GM21390 (cell line): ENCODE measurements at regions not wholly inside any gene's neighbourhood (a gene's known extent, or its start where the extent isn't known, plus 50 kb on each side); places are given as distances from the start of the nearest gene placed in this dataset.
A peak's percentile ranks its signal among the peaks of the same experiment; 100 is the strongest.

Experiments used
- ATAC-seq: cut with Tn5 transposase; IDR thresholded peaks from one replicate; pipeline ENCODE4 v1.9.1; 2021; ENCODE audit not compliant: unreplicated experiment

DNA sequence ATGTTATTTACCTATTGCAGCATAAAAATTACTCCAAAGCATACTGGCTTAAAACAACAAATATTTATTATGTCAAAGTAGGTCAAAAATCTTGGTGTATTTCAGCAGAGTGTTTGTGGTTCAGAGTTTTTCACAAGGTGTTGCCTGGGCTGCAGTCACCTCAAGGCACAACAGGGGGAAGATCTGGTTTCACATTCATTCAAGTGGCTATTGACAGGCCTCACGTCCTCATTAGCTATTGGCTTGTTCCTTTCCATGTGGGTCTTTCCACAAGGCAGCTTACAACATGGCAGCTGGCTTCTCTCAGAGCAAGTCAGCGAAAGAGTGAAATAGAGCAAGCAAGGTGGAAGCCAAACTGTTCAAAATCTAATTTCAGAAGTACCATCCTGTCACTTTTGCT is 602.9 kb downstream of the OLFM4 start:
- ATAC-seq, result no peak

DNA sequence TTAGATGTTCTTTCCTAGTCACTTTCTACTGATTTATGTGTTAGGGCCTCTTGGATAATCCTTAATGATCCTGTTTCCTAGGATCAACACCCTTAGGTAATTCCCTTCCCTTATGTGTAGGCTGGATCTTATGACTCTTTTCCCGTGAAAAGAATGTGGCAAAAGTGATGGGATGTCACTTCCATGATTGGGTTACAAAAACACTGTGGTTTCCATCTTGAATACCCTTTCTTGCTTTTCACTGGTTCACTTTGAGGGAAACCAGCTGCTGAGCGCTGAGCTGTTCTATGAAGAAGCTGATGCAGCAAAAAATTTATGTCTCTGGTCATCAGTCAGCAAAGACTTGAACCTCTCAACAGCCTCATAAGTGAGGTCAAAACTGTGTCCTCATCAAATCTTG is 609.4 kb downstream of the OLFM4 start:
- no peak for ATAC-seq

DNA sequence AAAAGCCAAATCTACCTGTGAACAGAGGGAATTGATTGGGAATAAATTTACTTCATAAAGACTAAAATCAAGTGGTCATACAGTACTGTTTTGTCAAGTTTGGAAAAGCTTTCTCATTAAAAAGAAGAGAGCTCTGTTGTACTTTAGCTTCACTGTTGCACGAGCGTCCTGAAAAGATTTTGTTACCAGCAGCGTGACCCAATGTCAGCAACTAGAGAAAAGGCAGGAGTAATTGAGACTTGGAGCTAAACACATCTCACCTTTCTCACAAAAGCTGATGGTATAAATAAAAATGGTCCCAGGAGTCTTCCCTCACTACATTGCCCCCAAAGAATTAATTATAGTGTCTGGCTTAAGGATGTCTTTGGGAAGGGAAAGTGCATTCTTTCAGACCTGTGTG is 613.7 kb downstream of the OLFM4 start:
- ATAC-seq, result no peak

DNA sequence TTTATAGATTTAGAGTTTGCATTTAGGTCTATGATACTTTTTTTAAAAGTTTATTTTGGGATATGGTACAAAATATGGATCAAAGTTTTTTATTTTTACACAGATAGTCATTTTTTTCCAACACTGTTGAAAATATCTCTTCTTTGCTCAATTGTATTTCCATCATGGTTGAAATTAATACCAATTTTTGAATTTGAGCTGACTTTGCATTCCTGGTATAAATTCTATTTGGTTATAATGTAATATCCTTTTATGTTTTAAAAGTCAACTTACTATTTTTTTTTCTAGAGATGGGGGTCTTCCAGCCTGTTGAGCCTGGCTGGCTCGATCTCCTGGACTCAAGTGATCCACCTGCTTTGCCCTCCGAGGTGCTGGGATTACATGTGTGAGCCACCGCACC is 620.1 kb downstream of the OLFM4 start:
- ATAC-seq, result no peak

DNA sequence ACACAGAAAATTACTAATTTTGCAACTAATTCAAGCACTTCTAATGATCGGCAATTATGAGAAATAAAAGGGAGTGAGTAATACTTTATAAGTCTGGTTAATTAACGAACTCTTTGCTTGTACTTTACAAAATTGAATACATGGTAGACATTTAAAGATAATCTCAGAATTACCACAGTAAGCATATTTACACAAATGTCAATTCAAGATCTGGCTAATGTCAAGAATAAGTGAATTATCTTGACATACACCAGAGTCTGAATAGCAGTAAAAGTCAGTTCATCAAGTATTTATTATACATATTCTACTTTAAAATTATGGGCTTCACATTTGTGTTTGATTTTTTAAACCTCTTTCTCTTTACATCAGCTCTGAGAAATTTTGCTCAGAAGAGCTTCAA is 643.4 kb downstream of the OLFM4 start:
- no peak for ATAC-seq

DNA sequence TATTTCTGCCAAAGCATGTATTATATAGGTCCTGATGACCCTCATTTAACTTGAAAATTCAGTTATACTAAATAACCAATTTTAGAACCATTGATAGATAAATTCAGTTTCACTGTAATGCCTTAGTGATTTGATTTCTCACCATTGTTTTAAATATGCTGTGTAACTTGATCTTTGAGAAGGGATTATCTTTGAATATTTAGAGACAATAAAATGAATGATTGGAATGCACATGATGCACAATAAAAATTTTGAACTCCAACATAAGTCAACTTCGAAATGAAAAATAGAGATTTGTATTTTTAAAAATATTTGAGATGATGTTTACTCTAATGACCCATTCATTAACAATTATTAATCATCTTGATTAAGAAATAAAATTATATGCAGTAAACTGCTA is 654.5 kb downstream of the OLFM4 start:
- ATAC-seq, result no peak

DNA sequence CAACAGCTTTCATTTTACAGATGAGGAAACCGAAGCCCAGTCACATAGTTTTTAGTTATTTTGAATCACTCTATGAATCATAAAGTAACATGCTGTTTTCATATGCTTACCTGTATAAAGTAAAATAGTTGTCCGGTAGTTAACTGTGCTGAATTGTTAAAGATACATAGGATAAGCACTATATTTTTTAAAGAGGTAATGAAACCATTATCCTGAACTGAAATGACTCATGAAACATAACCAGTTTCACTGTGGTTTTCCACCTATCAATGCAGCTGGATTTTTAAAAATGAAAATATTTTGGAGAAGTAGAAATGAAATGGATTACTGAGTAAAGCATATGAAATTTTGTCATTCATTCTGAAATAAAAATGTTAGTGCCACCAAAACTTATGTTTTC is 655.0 kb downstream of the OLFM4 start:
- ATAC-seq, result no peak

DNA sequence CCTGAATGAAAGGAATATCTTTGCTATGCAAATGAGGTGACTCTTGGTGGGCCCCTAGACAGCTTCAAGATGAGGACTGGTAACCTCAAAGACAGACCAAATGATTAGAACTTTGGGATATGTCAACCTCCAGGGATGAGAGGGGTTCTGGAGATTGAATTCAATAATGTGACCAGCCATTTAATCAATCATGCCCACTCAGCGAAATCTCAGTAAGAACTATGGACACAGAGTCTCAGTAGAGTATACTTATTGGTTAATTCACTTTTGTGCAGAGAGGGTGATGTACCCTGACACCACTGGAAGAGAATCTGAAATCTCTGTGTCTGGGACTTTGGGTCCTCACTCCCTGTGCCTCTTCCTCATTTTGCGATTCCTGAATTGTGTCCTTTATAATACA is 662.8 kb downstream of the OLFM4 start:
- ATAC-seq, result no peak

DNA sequence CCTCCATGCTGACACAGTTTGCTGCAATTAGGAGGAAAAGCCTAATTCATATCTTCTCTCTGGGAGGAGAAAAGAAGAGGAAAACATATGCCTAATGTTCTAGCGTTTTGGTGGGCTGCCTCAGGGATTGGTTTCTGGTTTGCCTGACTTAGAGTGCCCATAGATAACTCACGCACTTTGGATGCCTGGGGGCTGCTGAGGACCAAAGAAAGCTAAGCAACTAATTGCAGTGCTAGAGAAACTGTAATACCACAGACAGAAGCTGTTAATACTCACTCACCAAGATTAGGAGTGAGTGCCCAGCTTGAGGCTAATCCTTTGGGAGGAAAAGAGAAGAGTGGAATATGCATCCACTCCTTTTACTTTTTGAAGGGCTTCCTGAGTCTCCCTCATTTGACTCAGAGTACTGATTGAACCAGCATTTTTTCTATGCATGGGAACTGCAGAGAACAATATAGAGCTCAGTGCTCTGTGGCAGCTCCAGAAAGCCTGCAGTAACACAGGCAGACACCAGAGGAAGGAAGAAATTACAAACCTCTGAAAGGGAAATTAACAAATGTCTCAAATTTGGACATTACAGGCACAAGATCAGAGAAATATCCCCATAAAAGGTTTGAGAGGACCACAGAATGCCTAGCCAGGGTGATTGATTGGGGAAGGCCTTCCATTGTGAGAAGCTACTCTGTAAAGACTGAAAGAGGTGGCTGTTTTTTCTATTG is 666.4 kb downstream of the OLFM4 start:
- no peak for ATAC-seq

DNA sequence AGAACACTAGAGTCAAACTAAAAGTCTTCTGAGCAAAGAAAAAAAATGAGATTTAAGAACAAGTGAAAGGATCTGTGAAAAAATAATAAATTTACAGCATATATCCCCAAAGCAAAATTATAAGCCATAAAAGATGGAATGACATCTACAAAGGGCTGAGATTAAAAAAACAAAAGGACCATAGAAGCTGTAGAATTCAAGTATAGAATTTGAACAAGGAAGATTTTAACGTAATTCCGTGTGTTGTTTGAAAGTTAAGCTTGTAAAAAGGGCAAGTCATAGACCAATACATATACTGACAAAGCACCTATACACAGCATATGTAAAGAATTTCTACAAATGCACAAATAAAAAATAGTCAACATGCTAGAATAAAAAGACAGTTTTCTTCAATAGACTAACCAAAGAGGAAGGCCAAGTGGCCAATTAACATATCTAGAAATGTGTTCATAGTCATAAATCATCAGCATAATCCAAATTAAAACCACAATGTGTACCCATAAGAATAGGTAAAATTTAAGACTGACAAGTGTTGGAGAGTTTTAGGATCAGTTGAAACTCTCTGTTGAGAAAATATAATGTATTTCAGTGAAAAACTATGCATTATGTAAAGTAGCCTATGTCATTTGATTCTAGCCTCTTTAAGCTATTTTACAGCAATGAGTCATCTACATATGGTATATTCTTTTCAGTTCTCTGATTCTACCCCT is 674.9 kb downstream of the OLFM4 start:
- ATAC-seq, result no peak

DNA sequence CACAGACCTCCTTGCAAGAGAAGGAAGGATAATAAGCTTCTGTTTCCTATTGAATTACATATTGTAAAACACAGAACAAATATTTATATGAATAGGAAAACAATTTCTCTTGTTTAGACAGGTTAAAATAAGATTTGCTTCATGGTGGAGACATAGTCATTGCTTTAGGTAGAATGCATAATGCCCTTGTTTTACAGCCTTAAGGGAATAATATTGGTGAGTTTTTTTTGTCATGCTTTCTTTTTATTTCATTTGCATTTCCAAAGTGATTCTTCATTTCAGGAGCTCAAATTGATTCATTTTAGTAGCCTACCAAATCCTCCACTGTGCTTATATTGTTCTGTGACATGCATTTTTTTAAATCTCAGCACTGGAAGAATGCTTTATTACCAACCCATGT is 690.7 kb downstream of the OLFM4 start:
- ATAC-seq, result no peak

DNA sequence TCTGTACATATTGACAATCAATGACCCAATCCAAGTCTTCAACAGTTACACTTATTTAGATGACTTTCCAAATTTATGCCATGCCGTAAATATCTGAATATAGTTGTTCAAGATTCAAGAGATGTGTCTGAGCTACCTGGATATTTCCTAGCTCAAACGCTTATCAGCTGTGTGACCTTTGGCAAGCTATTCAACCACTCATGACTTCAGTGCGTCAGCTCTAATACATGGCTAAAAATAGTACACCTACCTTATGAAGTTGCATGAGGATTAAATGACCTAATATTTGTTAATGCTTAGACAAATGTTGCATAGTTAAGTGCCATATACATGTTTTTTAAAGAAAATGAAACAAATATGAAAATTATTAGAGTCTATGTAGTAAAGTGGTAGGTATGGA is 704.1 kb downstream of the OLFM4 start:
- ATAC-seq, result no peak

DNA sequence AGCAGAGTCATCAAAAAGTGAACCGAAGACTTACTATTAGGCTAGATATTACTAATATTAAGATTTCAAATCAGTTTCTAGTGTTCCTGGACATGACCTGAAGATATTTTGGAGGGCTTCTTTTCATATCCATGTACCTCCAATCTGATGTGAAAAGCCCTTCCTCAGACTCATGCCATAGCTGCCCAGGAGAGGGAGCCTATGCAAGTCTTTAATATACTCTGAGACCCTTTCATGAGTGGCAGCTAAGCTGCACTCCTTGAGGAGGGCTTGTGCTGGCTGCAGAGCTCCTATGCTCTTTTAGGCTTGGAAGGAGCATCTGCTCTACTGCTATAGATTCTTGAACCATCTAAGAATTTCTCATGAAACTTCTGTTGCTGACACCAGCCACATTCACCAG is 715.3 kb downstream of the OLFM4 start:
- ATAC-seq, result no peak

DNA sequence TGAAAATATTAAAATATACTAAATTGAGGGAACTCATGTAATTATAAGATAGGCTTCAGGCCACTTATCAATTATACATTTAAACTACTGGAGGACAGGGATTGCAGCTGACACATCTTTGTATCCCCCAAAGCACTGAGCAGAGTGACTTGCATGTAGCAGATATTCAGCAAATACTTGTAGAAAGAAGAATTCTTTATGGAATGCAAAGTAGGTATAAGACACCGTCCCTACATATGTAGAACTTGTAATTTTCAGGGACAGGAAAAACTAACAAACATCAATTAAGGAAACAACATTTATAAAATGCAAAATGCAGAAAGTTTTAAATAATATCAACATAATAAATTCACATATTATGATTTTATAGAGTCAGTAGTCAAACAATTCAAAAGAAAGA is 719.2 kb downstream of the OLFM4 start:
- ATAC-seq, result no peak

DNA sequence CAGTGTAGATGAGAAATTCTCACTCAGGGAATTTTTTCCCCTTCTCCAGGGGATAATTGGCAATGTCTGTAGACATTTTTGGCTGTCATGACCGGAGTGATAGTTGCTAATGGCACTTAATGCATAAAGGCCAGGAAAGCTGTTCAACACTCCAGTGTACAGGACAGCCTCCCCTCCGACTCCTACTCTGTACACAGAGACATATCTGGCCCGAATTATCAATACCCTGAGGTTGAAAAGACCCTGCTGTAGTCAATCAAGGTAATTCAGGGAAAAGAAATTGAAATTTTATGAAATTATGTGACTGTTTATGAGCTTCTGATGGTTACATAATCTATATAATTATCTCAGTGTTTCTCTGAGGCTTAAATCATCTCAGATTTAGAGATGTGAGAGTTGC is 720.7 kb downstream of the OLFM4 start:
- no peak for ATAC-seq

DNA sequence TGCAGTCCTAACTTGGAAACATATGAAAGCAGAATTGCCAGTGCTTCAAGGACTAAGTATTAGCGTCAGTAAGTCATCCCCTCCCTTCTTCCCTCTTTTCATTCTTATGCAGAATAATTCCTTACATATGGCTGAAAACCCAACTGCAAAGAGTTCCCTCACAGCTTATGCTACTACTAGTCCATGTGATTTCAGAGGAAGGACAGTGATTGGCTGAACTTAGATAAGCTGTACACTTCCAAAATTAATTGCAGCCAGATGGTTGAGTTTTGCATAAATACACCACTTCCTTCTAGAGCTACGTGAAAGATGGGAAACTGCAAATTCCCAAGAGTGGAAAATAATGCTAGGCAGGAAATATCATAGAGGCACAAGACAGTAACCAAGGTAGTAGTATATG is 730.4 kb downstream of the OLFM4 start:
- no peak for ATAC-seq

DNA sequence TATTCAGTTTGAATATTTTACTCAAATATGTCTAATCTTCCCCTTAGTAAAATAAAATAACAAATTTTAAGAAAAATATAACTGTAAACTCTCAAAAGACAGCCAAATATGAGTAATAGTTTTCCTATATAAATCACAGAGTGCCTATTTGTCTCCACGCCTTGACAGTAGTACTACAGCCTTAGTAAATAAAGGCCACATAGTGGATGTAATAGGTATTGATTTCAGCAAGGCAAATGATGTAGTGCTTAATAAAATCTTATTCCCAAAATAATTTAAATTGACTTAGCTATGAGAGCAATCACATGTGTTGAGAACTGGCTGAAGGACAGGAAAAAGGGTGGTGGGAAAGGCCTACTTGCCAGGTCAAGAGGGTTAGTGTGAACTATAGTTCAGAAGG is 747.2 kb downstream of the OLFM4 start:
- no peak for ATAC-seq

DNA sequence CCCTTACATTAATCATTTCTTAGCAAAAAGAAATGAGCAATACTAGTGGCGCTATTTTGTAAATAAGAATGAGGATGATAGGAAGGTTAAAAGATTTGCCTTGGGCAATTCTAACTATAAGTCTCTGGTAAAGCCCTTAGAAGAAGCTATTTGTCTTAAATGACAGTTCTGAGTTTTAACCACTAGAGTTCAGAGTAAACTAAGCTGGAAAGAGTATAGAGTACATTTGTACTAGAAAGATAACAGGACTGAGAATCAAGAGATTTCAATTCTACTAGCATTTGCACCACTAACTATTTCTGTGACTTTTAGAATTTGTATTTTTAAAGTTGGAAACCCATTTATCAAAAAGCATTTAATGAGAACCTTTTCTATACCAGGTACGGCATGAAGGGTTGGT is 750.3 kb downstream of the OLFM4 start:
- ATAC-seq, result no peak

DNA sequence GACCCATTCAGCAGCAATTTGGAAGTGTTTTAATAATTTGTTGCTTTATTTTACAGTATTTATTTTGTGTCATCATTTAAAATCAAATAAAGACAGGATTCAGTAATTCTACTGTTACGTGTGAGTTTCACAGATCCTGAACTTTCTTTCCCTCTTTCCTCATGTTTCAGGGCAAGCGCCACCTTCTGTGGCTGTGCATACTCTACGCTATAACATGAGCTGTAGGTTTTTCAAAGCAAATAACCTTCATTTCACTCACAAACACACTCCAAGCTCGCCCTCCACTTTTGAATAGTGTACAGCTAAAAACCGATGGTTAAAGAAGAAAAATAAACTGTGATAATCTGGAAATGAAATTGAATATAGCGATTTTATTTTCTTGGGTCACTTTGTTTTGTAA is 753.3 kb downstream of the OLFM4 start:
- no peak for ATAC-seq

DNA sequence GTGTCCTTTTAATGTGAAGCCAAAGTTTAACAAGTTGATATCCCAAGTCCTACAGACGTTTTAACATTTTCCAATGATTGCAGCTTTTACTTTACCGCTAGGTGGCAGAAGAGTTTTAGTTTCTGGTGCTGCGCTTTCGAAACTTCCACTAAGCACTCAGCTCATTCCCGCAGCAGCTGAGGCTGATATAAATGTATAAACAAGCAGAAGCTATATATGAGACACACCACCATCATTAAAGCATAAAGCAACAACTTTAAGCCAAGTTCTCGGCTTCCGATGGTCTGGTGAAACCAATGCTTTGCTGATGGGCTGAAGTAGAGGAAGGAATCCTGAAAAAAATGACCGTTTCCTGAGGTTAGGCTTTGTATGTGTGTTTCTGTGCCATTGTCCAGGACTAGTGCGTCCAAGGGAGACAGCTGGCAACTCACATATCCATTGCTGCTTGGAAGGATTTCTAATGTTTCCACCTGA is 753.9 kb downstream of the OLFM4 start:
- ATAC-seq, result peak; percentile 79

DNA sequence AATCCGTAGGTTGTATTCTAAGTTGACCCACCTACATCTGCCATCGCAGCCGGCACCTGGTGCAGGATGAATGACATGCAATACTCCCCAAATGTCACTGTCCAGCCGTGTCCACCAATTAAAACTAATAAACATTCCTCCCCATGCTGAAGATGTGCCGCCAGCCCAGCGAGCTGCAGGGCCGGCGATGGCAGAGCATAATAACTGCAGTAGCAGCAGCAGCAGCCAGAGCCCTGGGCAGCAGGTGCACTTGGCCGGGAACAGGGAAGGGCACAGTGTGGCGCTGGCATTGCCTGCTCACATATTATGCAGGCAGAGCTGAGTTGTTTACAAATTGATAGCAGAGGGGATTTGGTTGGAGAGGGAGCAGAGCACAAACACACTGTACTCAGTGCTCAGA is 754.9 kb downstream of the OLFM4 start:
- no peak for ATAC-seq

DNA sequence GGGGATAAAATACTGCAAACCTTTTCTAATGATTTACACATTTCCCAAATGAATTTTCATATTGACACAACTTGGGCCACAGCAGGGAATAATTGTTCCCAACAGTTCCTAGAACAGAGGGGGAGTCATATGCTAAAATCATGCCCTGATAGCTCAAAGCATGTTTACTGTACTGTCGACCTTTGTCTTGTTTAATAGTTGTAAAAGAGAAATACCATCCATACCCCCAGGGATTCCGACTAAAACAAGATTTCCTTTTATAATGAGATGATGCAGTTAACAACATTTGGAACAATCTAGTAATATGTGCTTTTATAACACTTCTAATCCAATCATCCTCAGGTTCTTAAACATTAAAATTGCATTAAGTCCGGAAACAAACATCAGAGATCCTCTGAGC is 759.7 kb downstream of the OLFM4 start:
- ATAC-seq, result no peak

DNA sequence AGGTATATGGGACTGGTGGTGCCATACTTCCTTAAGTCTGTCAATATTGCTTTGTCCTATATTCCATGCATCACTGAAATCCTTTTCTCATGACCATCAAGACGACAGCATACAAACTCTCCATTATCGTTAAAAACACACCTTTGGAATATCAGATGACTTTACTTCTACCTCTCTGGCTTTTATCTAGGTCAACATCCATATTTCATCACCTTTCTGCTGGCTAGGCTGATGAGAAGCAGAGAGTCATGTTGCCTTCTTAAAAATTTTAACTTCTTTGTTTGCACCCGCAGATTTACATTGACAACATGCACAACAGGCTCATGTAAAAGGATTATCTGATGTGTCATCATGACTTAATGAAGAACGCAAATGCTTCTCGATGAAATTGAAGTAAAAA is 771.4 kb downstream of the OLFM4 start:
- no peak for ATAC-seq
